Nephron progenitor cell (in vitro differentiated cells): ENCODE measurements at regions not wholly inside any gene's neighbourhood (a gene's known extent, or its start where the extent isn't known, plus 50 kb on each side); places are given as distances from the start of the nearest gene placed in this dataset.
A peak's percentile ranks its signal among the peaks of the same experiment; 100 is the strongest.

Experiments used
- DNase-seq: peaks from one replicate; pipeline ENCODE4 v3.0.0; 2021
- H3K27ac Mint-ChIP-seq: 2 replicates; pipeline ENCODE4 v1.8.0; 2021; ENCODE audit warnings: mild to moderate bottlenecking, moderate library complexity, mixed read lengths
- H3K27me3 Mint-ChIP-seq: 2 replicates; pipeline ENCODE4 v1.8.0; 2021; ENCODE audit warnings: mild to moderate bottlenecking, low read depth, mixed read lengths; ENCODE audit not compliant: poor library complexity
- H3K36me3 Mint-ChIP-seq: 2 replicates; pipeline ENCODE4 v1.8.0; 2021; ENCODE audit warnings: low read depth, mixed read lengths
- H3K4me1 Mint-ChIP-seq: 2 replicates; pipeline ENCODE4 v1.8.0; 2021; ENCODE audit warnings: mixed read lengths
- H3K4me3 Mint-ChIP-seq: 2 replicates; pipeline ENCODE4 v1.8.0; 2021; ENCODE audit warnings: mild to moderate bottlenecking, moderate library complexity, mixed read lengths
- H3K9me3 Mint-ChIP-seq: 2 replicates; pipeline ENCODE4 v1.8.0; 2021; ENCODE audit warnings: mild to moderate bottlenecking, moderate library complexity, mixed read lengths
- TF ChIP-seq, protein P1 (sequence below): fragments of 200-600 bp; sonication (generic); IDR thresholded peaks from 2 replicates; pipeline ENCODE4 v1.5.0; 2021; ENCODE audit warnings: antibody characterized with exemption

DNA sequence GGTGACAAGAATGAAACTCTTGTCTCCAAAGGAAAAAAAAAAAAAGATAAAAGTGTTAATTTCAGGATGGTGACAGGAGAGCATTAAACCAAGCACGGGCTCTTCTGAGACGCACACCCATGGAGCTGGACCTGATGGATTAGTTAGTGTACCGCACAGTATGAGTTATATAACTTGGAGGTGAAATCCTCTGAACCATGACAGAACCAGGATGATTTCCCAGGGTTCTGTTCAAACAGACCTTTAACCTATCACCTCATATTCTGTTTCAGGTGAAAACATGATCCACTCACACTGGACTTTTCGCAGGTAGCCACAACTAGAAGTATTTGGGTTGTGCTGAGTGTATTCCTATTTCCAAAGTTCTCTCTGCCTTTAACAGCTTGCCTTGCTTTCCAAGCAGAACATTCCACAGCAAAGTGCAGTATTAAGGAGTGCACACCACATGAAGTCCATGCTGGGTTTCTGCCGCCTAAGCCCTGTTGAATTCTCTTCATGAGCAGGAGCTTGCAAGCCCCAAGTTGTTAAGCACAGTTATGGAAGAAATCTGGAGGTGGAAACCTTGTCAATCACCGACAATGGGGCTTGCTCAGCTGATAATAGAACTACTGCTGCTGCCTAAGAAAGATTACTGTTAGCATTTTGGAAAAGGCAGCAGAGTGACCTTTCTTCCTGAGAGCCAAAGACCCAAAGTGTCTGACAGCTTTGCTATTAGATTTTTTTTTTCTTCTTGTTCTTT lies 461.7 kb downstream of the TLE1 start:
- H3K9me3 Mint-ChIP-seq = peaks cover 5% of the 10 kb centered on the region
- TF ChIP-seq, protein P1, sequence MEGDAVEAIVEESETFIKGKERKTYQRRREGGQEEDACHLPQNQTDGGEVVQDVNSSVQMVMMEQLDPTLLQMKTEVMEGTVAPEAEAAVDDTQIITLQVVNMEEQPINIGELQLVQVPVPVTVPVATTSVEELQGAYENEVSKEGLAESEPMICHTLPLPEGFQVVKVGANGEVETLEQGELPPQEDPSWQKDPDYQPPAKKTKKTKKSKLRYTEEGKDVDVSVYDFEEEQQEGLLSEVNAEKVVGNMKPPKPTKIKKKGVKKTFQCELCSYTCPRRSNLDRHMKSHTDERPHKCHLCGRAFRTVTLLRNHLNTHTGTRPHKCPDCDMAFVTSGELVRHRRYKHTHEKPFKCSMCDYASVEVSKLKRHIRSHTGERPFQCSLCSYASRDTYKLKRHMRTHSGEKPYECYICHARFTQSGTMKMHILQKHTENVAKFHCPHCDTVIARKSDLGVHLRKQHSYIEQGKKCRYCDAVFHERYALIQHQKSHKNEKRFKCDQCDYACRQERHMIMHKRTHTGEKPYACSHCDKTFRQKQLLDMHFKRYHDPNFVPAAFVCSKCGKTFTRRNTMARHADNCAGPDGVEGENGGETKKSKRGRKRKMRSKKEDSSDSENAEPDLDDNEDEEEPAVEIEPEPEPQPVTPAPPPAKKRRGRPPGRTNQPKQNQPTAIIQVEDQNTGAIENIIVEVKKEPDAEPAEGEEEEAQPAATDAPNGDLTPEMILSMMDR = no peak
- H3K36me3 Mint-ChIP-seq = no peaks in the 10 kb centered on the region
- peaks cover 36% of the 10 kb centered on the region for H3K4me1 Mint-ChIP-seq
- H3K27ac Mint-ChIP-seq = no peak overlapping the region
- no peak overlapping the region for H3K4me3 Mint-ChIP-seq
- no peak for DNase-seq
- no peaks in the 10 kb centered on the region for H3K27me3 Mint-ChIP-seq

DNA sequence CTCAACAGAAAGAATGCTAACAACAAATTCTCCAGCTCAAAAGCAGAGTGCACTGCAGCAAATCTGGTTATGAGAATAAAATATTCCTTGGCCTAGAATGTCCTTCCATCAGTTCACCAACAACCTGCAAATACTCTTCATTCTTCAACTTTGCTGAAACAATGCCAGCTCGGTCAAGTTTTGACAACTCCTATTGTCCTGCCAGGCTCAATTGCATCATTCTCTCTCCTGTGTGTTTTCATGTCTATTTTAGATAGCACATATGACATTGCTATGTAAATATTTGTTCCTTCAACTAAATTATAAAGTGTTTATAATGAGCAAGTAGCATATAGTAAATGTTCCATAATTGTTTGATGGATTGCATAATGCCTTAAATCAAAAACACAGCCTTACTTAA lies 463.8 kb downstream of the TLE1 start:
- Mint-ChIP-seq H3K27ac (no peak overlapping the region), H3K36me3 (no peaks in the 10 kb centered on the region)
- DNase-seq = no peak

DNA sequence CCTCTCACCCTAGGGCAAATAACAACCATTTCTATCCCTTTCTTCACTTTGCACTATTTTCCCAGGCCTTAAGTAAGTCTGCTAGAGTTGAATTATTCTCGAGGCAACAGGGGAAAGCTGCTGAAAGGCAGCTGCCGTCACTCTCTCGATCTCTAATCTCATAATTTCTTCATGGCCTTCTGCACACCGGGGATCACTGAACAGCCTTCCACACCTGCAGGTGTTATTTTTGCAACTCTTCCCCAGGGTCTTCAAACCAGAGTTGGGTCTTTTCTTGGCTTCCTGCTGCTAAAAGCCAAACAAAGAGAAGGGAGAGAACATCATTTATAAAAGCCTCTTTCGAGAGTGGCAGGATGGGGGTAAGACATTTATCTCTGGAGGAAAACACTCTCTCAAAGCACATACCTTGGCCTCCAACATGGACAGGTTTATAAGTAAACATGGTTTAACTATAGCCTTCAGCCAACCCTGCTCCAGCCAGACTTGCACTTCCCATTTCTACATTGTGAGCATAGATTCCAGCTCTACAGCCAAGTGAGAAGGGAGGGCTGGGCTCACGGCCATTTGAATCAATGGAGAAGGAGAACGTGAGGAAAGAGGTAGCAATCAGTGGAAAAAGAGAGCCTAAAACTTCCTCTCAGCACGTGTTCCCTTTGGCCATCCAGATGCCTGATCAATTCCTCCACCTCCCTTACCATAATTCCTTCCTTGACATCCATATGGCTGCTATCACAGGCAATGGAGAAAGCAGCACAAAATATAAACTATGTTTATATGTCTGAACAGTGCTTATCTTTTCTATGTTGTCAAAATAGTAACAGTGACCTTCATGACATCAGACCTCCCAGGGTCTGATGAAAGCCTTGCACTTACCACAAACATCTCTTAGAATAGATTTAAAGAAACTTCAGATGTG lies 464.9 kb downstream of the TLE1 start:
- H3K9me3 Mint-ChIP-seq = peaks cover 9% of the 10 kb centered on the region
- peak overlapping the region; percentile 96 for H3K27ac Mint-ChIP-seq
- TF ChIP-seq, protein P1 = no peak

More for the DNA sequence above, 463.8 kb downstream of the TLE1 start:
- Mint-ChIP-seq H3K4me1 (peaks cover 36% of the 10 kb centered on the region), H3K27me3 (no peaks in the 10 kb centered on the region), H3K4me3 (no peak overlapping the region), H3K9me3 (peaks cover 5% of the 10 kb centered on the region)
- TF ChIP-seq, protein P1 = no peak

DNA sequence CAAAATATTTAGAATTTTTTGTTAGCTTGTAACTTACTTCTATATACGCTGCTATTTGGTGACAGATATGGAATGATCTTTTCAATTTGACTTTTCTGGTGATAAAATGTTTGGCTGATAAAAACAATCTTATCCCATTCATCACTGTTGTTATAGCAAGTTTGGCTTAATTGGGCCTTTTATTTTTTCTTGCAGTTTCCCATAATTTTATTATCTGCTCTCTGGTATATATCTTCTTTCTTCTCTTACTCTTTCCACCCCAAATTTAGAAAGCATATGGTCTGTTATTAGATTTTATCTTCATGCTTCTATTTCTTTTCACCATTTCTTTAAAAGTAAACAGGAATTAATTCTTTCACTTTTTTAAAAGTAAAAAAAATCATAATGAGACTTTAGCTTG lies 474.4 kb downstream of the TLE1 start:
- no peak overlapping the region for H3K27ac Mint-ChIP-seq
- H3K27me3 Mint-ChIP-seq = peaks cover 6% of the 10 kb centered on the region
- peaks cover 17% of the 10 kb centered on the region for H3K4me1 Mint-ChIP-seq

More for the DNA sequence above, 464.9 kb downstream of the TLE1 start:
- DNase-seq = no peak
- Mint-ChIP-seq H3K27me3 (no peaks in the 10 kb centered on the region), H3K36me3 (no peaks in the 10 kb centered on the region), H3K4me3 (no peak overlapping the region), H3K4me1 (peaks cover 36% of the 10 kb centered on the region)

DNA sequence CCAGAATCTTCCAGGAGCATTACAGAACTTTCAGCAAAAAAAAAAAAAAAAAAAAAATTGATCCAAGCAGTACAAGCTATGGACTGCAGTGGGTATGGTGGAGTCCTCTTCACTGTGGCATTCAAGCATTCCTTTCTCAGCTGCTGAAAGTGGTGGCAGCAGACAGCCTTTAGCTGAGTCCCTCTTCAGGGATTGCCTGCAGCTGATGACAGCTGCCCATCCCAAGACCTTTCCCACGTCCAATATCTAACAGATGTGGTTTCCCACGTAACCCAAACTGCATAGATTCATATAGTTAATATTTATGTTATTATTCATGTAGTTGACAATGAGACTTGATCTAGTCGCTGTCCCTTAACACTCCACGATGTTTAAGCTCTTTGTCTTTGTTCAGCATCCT lies 475.9 kb downstream of the TLE1 start:
- peaks cover 19% of the 10 kb centered on the region for H3K36me3 Mint-ChIP-seq
- no peak overlapping the region for H3K27ac Mint-ChIP-seq
- H3K9me3 Mint-ChIP-seq = peaks cover 26% of the 10 kb centered on the region
- no peak for DNase-seq
- TF ChIP-seq, protein P1 = no peak
- H3K4me1 Mint-ChIP-seq = peaks cover 17% of the 10 kb centered on the region
- no peak overlapping the region for H3K4me3 Mint-ChIP-seq
- peaks cover 6% of the 10 kb centered on the region for H3K27me3 Mint-ChIP-seq

More for the DNA sequence above, 474.4 kb downstream of the TLE1 start:
- Mint-ChIP-seq H3K4me3 (no peak overlapping the region), H3K9me3 (peaks cover 39% of the 10 kb centered on the region), H3K36me3 (peaks cover 22% of the 10 kb centered on the region)
- TF ChIP-seq, protein P1 = no peak
- DNase-seq = no peak
